Keratinocyte (primary cell): ENCODE measurements at regions not wholly inside any gene's neighbourhood (a gene's known extent, or its start where the extent isn't known, plus 50 kb on each side); places are given as distances from the start of the nearest gene placed in this dataset.

Experiments
- EZH2 ChIP-seq: IDR thresholded peaks from one replicate; pipeline ENCODE4 v1.6.1; 2012; ENCODE audit warnings: inconsistent platforms, mild to moderate bottlenecking, low read length, moderate library complexity
- TF ChIP-seq, protein P1 (sequence below), 3 experiments: IDR thresholded peaks in 1 of 3; conservative IDR thresholded peaks in 1 of 3; optimal IDR thresholded peaks in 1 of 3; 2 replicates in 2 of 3; 3 replicates in 1 of 3; pipeline versions ENCODE3 to v1.5.1; 2011; ENCODE audit warnings: low read length in 3 of 3, mild to moderate bottlenecking in 3 of 3, moderate library complexity in 2 of 3, control low read depth in 1 of 3, inconsistent platforms in 1 of 3; ENCODE audit not compliant: insufficient read depth in 2 of 3; ENCODE audit errors: extremely low read depth in 1 of 3

DNA sequence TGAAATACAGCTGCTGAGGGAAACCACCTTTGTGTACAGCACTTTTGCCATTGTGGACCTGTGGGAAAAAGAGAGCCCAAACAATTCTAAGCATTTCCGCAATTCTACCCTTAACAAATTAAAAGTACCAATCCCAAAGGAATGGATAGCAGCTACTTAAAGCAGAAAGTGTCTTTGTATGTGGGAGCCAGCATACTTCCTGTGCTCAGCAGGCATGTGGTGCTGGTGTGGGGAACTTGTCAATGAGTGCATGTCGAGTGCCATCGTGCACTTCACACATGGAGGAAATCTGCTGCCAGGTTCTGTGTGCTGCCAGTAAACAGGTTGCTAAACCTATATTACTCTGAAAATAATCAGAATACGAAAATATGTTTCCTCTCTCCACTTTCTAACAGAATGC, 399.0 kb downstream of the LRRC70 start:
- TF ChIP-seq, protein P1, sequence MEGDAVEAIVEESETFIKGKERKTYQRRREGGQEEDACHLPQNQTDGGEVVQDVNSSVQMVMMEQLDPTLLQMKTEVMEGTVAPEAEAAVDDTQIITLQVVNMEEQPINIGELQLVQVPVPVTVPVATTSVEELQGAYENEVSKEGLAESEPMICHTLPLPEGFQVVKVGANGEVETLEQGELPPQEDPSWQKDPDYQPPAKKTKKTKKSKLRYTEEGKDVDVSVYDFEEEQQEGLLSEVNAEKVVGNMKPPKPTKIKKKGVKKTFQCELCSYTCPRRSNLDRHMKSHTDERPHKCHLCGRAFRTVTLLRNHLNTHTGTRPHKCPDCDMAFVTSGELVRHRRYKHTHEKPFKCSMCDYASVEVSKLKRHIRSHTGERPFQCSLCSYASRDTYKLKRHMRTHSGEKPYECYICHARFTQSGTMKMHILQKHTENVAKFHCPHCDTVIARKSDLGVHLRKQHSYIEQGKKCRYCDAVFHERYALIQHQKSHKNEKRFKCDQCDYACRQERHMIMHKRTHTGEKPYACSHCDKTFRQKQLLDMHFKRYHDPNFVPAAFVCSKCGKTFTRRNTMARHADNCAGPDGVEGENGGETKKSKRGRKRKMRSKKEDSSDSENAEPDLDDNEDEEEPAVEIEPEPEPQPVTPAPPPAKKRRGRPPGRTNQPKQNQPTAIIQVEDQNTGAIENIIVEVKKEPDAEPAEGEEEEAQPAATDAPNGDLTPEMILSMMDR (optimal IDR thresholded peaks at IDR 0.05 in 1 of 3, IDR thresholded peaks at IDR 0.05 in 1 of 3, conservative IDR thresholded peaks at IDR 0.05 in 1 of 3; ENCODE audit: extremely low read depth in 1 of 3, insufficient read depth in 2 of 3, low read length in 3 of 3), result no peak
- TF ChIP-seq EZH2, result no peak
